ENCODE measurements at regions not wholly inside any gene's neighbourhood (a gene's known extent, or its start where the extent isn't known, plus 50 kb on each side); places are given as distances from the start of the nearest gene placed in this dataset.

DNA sequence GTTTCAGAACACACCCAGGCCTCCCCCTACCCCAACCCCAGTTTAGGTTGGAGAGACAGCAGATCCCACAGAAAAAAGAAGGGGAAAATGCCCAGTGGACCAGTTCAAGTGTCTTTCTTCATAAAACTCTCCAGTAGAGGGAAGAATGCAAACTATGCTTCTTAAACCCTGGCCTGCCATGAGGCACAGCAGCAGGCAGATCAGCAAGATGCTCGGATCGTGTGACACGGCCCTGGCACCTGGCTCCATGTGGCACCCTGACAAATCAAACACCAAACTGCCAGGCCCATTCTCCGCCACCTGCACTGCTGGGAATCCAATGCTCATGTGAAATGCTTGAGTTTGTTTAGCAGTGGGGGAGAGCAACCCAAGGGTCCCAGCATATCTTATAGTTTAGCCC lies 166.8 kb downstream of the SOX9 start:
- no peak for TF ChIP-seq FOS (IDR thresholded peaks at IDR 0.05; ENCODE audit: borderline replicate concordance, insufficient read depth, low read length)
- no peak for TF ChIP-seq GATA2 (IDR thresholded peaks at IDR 0.05; ENCODE audit: insufficient read depth, insufficient read length, low read depth, low read length)
- TF ChIP-seq, protein P1, sequence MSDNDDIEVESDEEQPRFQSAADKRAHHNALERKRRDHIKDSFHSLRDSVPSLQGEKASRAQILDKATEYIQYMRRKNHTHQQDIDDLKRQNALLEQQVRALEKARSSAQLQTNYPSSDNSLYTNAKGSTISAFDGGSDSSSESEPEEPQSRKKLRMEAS (IDR thresholded peaks at IDR 0.05; ENCODE audit: insufficient read depth, insufficient read length): no peak
- no peak for TF ChIP-seq MYC (IDR thresholded peaks at IDR 0.05; ENCODE audit: low read depth, low read length)
- no peak for TF ChIP-seq EZH2 (IDR thresholded peaks at IDR 0.05; ENCODE audit: borderline replicate concordance, low read depth, low read length, severe bottlenecking)
- TF ChIP-seq POLR2A (IDR thresholded peaks at IDR 0.05; ENCODE audit: low read depth, low read length): no peak
- TF ChIP-seq JUN (IDR thresholded peaks at IDR 0.05; ENCODE audit: borderline replicate concordance, insufficient read depth, insufficient read length, low read depth): no peak
- TF ChIP-seq, protein P2, sequence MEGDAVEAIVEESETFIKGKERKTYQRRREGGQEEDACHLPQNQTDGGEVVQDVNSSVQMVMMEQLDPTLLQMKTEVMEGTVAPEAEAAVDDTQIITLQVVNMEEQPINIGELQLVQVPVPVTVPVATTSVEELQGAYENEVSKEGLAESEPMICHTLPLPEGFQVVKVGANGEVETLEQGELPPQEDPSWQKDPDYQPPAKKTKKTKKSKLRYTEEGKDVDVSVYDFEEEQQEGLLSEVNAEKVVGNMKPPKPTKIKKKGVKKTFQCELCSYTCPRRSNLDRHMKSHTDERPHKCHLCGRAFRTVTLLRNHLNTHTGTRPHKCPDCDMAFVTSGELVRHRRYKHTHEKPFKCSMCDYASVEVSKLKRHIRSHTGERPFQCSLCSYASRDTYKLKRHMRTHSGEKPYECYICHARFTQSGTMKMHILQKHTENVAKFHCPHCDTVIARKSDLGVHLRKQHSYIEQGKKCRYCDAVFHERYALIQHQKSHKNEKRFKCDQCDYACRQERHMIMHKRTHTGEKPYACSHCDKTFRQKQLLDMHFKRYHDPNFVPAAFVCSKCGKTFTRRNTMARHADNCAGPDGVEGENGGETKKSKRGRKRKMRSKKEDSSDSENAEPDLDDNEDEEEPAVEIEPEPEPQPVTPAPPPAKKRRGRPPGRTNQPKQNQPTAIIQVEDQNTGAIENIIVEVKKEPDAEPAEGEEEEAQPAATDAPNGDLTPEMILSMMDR (IDR thresholded peaks at IDR 0.05; ENCODE audit: extremely low read depth in 1 of 2, insufficient read depth in 1 of 2, low read depth in 1 of 2, low read length in 2 of 2): no peak
- TF ChIP-seq POLR2AphosphoS5 (IDR thresholded peaks at IDR 0.05; ENCODE audit: insufficient read depth, low read depth, low read length): no peak
- ChIA-PET POLR2A (no interaction called here), CTCF (no interaction called here)
- Histone ChIP-seq H3K9me1 (replicated peaks; ENCODE audit: control insufficient read depth, extremely low read depth, insufficient read depth, low read length) (no peaks in the 10 kb centered on the region), H3K9ac (replicated peaks; ENCODE audit: extremely low read depth, insufficient read depth, low read length) (no peak overlapping the region), H3K4me2 (ENCODE audit: insufficient read depth, low read length) (no peak overlapping the region), H3K9me3 (replicated peaks; ENCODE audit: control insufficient read depth, insufficient read depth, low read length) (peaks cover 2% of the 10 kb centered on the region), H4K20me1 (replicated peaks; ENCODE audit: control insufficient read depth, extremely low read depth, insufficient read depth, low read length) (no peaks in the 10 kb centered on the region), H3K4me1 (ENCODE audit: control insufficient read depth, extremely low read depth, insufficient read depth, low read length) (no peaks in the 10 kb centered on the region), H3K4me3 (replicated peaks in 1 of 3; ENCODE audit: insufficient read depth in 1 of 3, low read depth in 1 of 3, low read length in 3 of 3) (no peak overlapping the region), H3K27me3 (ENCODE audit: control insufficient read depth in 2 of 2, insufficient read depth in 2 of 2, low read length in 2 of 2) (no peaks in the 10 kb centered on the region), H3K79me2 (ENCODE audit: control insufficient read depth, insufficient read depth, low read length) (no peaks in the 10 kb centered on the region), H3K27ac (ENCODE audit: insufficient read depth, low read depth, low read length) (no peak overlapping the region), H2AFZ (ENCODE audit: low read depth, low read length) (no peak overlapping the region), H3K36me3 (ENCODE audit: control insufficient read depth in 2 of 2, extremely low read depth in 1 of 2, insufficient read depth in 2 of 2, low read length in 2 of 2) (no peaks in the 10 kb centered on the region)
- DNase-seq (ENCODE audit: low read depth, low spot score) (no peak), FAIRE-seq (no peak)
- intact Hi-C loops (cut with micrococcal nuclease): no loop called here
- dilution Hi-C loops (cut with MboI; ENCODE audit: extremely low pct_ligation_motif_present, low sequenced_read_pairs): no loop called here
- no TSS peak for BruUV-seq (replicated peaks)
